ENCODE measurements at regions not wholly inside any gene's neighbourhood (a gene's known extent, or its start where the extent isn't known, plus 50 kb on each side); places are given as distances from the start of the nearest gene placed in this dataset.

- TF ChIP-seq POLR2A (IDR thresholded peaks at IDR 0.05; ENCODE audit: low read depth, low read length) (no peak), EZH2 (IDR thresholded peaks at IDR 0.05; ENCODE audit: borderline replicate concordance, low read depth, low read length, severe bottlenecking) (peak; percentile 12), POLR2AphosphoS5 (IDR thresholded peaks at IDR 0.05; ENCODE audit: insufficient read depth, low read depth, low read length) (no peak), GATA2 (IDR thresholded peaks at IDR 0.05; ENCODE audit: insufficient read depth, insufficient read length, low read depth, low read length) (no peak), CTCF (IDR thresholded peaks at IDR 0.05; ENCODE audit: extremely low read depth in 1 of 2, insufficient read depth in 1 of 2, low read depth in 1 of 2, low read length in 2 of 2) (no peak), MAX (IDR thresholded peaks at IDR 0.05; ENCODE audit: insufficient read depth, insufficient read length) (no peak), FOS (IDR thresholded peaks at IDR 0.05; ENCODE audit: borderline replicate concordance, insufficient read depth, low read length) (no peak), MYC (IDR thresholded peaks at IDR 0.05; ENCODE audit: low read depth, low read length) (no peak)
These were observed 163.9 kb upstream of the NOCT start for GRCh38 chr4:138851391-138852335.
